DND-41 (cell line): ENCODE measurements at regions not wholly inside any gene's neighbourhood (a gene's known extent, or its start where the extent isn't known, plus 50 kb on each side); places are given as distances from the start of the nearest gene placed in this dataset.

Source experiments
- ATAC-seq: fragments of 200-7000 bp; cut with Tn5 transposase; 3 replicates; pipeline ENCODE4 v1.9.1; 2021; ENCODE audit warnings: low read depth; ENCODE audit not compliant: insufficient read depth
- DNase-seq: peaks from one replicate; pipeline ENCODE4 v3.0.0-alpha.2; 2020
- H2AFZ ChIP-seq: 2 replicates; pipeline ENCODE4 v1.6.0; 2012; ENCODE audit warnings: low read depth, low read length
- H3K27ac ChIP-seq: 2 replicates; pipeline ENCODE4 v1.5.1; 2012; ENCODE audit warnings: low read length, inconsistent platforms
- H3K27me3 ChIP-seq: fragments of 200-600 bp; sonication (generic); 2 replicates; pipeline ENCODE4 v1.6.0; 2012; ENCODE audit warnings: low read length, mild to moderate bottlenecking, inconsistent platforms; ENCODE audit not compliant: insufficient read depth, poor library complexity
- H3K36me3 ChIP-seq: 2 replicates; pipeline ENCODE4 v1.5.1; 2012; ENCODE audit warnings: low read length, inconsistent platforms; ENCODE audit not compliant: insufficient read depth
- H3K4me1 ChIP-seq: 2 replicates; pipeline ENCODE4 v1.5.1; 2012; ENCODE audit warnings: mild to moderate bottlenecking, low read length; ENCODE audit not compliant: insufficient read depth
- H3K4me2 ChIP-seq: 2 replicates; pipeline ENCODE4 v1.6.0; 2012; ENCODE audit warnings: mild to moderate bottlenecking, moderate library complexity, low read length, inconsistent platforms; ENCODE audit not compliant: insufficient read depth
- H3K4me3 ChIP-seq, 2 experiments: fragments of 200-600 bp in 1 of 2; shearing (Covaris generic) in 1 of 2; 2 replicates each; pipeline ENCODE4 v1.5.1; 2012 to 2016; ENCODE audit warnings: inconsistent platforms in 2 of 2, low read length in 2 of 2, mild to moderate bottlenecking in 2 of 2, low read depth in 1 of 2, moderate library complexity in 1 of 2
- H3K79me2 ChIP-seq: 2 replicates; pipeline ENCODE4 v1.6.0; 2012; ENCODE audit warnings: low read length, inconsistent platforms; ENCODE audit not compliant: insufficient read depth
- H3K9ac ChIP-seq: 2 replicates; pipeline ENCODE4 v1.6.0; 2012; ENCODE audit warnings: low read depth, mild to moderate bottlenecking, inconsistent platforms, low read length, moderate library complexity
- H3K9me3 ChIP-seq: 2 replicates; pipeline ENCODE4 v1.5.1; 2012; ENCODE audit warnings: low read length, moderate library complexity, mild to moderate bottlenecking, inconsistent platforms; ENCODE audit not compliant: insufficient read depth, severe bottlenecking
- H4K20me1 ChIP-seq: 2 replicates; pipeline ENCODE4 v1.6.0; 2012; ENCODE audit warnings: low read length; ENCODE audit not compliant: insufficient read depth
- EZH2 ChIP-seq: IDR thresholded peaks from 3 replicates; pipeline ENCODE4 v1.6.1; 2012; ENCODE audit warnings: borderline replicate concordance, low read depth, mild to moderate bottlenecking, moderate library complexity, low read length, inconsistent platforms; ENCODE audit not compliant: severe bottlenecking
- TF ChIP-seq, protein P1 (sequence below): IDR thresholded peaks from 2 replicates; pipeline ENCODE4 v1.5.1; 2012; ENCODE audit warnings: borderline replicate concordance, low read length, moderate library complexity, mild to moderate bottlenecking; ENCODE audit not compliant: poor library complexity, severe bottlenecking; ENCODE audit errors: extremely low read depth

DNA sequence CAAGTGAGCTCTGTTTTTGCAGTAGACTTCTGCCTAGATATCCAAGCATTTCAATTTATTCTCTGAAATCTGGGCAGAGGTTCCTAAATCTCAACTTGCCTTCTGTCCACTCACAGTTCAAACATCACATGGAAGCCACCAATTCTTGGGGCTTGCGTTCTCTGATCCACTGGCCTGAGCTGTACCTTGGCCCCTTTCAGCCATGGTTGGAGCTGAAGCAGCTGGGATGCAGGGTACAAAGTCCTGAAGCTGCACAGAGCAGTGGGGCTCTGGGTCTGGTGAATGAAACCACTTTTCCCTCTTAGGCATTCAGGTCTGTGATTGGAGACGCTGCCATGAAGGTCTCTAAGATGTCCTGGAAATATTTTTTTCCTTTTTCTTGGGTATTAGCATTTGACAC is 137.6 kb upstream of the KDM5D start:
- Histone ChIP-seq H3K9ac (no peak overlapping the region), H3K4me2 (no peak overlapping the region), H3K9me3 (no peaks in the 10 kb centered on the region), H3K4me3 (no peak overlapping the region), H4K20me1 (no peaks in the 10 kb centered on the region), H3K27ac (no peak overlapping the region), H3K36me3 (no peaks in the 10 kb centered on the region), H2AFZ (no peak overlapping the region), H3K27me3 (no peaks in the 10 kb centered on the region), H3K4me1 (peaks cover 20% of the 10 kb centered on the region), H3K79me2 (no peaks in the 10 kb centered on the region)
- no peak for ATAC-seq
- no peak for DNase-seq
- TF ChIP-seq EZH2, result no peak
- TF ChIP-seq, protein P1, sequence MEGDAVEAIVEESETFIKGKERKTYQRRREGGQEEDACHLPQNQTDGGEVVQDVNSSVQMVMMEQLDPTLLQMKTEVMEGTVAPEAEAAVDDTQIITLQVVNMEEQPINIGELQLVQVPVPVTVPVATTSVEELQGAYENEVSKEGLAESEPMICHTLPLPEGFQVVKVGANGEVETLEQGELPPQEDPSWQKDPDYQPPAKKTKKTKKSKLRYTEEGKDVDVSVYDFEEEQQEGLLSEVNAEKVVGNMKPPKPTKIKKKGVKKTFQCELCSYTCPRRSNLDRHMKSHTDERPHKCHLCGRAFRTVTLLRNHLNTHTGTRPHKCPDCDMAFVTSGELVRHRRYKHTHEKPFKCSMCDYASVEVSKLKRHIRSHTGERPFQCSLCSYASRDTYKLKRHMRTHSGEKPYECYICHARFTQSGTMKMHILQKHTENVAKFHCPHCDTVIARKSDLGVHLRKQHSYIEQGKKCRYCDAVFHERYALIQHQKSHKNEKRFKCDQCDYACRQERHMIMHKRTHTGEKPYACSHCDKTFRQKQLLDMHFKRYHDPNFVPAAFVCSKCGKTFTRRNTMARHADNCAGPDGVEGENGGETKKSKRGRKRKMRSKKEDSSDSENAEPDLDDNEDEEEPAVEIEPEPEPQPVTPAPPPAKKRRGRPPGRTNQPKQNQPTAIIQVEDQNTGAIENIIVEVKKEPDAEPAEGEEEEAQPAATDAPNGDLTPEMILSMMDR, result no peak

DNA sequence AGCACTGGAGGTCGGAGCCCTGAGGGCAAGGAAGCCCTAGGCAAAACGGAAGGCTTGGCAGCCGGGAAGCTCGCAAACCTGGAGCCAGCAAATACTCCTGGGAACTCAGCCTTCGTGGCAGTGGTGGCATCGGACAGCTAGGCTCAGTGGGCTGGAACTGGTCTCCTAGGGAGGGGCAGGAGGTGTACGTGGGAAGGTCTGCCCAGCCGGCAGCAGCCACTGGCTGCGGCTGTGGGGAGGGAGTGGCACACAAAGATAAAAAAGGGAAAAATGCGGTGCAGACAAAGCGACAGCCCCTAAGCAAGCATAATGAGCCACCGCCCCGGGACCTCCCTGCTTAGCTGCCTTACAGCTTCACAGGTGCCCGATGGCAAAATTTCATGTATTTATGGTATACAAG is 125.2 kb upstream of the KDM5D start:
- DNase-seq (no peak), ATAC-seq (no peak)
- Histone ChIP-seq H3K9me3 (no peaks in the 10 kb centered on the region), H3K27me3 (no peaks in the 10 kb centered on the region), H3K4me3 (no peak overlapping the region), H3K27ac (no peak overlapping the region), H4K20me1 (no peaks in the 10 kb centered on the region), H3K4me1 (peaks cover 7% of the 10 kb centered on the region; the same call in 1 of the 2 replicates), H3K79me2 (no peaks in the 10 kb centered on the region), H3K36me3 (no peaks in the 10 kb centered on the region), H3K9ac (no peak overlapping the region), H3K4me2 (no peak overlapping the region), H2AFZ (no peak overlapping the region)
- TF ChIP-seq EZH2, result no peak
- TF ChIP-seq, protein P1, result no peak

DNA sequence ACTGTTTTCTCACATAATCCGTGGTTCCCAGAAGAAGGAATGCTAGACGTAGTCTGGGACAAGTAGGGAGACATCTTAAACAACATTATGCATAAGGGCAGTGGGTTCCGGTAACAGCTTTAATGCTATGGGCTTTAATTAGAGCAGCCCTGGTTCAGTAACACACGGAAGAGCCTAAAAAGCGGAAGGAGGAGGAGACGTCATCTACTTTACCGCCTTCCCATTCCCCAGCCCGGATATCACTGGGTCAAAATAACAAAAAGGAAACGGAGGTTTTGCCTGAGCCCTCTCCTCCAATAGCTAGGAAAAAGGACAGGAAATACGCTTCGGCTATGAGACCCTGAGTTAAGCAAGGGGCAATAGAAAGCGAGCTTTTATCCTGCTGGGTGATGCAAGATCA is 124.8 kb upstream of the KDM5D start:
- Histone ChIP-seq H3K9ac (no peak overlapping the region), H3K27me3 (no peaks in the 10 kb centered on the region), H3K4me1 (peaks cover 7% of the 10 kb centered on the region; the same call in 1 of the 2 replicates), H3K27ac (no peak overlapping the region), H3K4me3 (no peak overlapping the region), H3K4me2 (no peak overlapping the region), H3K36me3 (no peaks in the 10 kb centered on the region), H3K9me3 (no peaks in the 10 kb centered on the region), H3K79me2 (no peaks in the 10 kb centered on the region), H2AFZ (no peak overlapping the region), H4K20me1 (no peaks in the 10 kb centered on the region)
- ATAC-seq (no peak), DNase-seq (no peak)
- TF ChIP-seq, protein P1, result no peak
- no peak for TF ChIP-seq EZH2

DNA sequence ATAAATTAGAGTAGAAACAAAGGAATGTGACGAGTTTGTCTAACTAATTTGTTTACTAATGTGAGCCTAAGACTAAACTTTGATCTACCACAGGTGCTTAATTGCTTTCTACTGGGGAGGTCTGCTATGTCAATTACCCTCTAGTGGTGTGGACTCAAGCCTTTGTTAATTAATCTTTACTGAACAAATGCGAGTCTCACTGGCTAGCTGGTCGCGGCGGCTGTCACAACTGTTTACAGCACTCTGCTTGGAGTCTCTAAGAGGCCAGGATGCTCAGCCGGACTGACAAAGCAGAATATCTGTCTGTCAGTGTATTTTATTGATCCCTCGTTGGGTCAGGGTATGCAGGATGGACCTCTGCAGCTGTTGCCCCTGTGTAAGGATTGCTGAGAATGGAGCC is 124.1 kb upstream of the KDM5D start:
- no peak for ATAC-seq
- Histone ChIP-seq H3K4me1 (peaks cover 7% of the 10 kb centered on the region; the same call in 1 of the 2 replicates), H3K79me2 (no peaks in the 10 kb centered on the region), H3K4me2 (no peak overlapping the region), H3K27ac (no peak overlapping the region), H2AFZ (no peak overlapping the region), H4K20me1 (no peaks in the 10 kb centered on the region), H3K4me3 (no peak overlapping the region), H3K36me3 (no peaks in the 10 kb centered on the region), H3K9ac (no peak overlapping the region), H3K27me3 (no peaks in the 10 kb centered on the region), H3K9me3 (no peaks in the 10 kb centered on the region)
- TF ChIP-seq EZH2, result no peak
- TF ChIP-seq, protein P1, result no peak
- no peak for DNase-seq
